Natural killer cell (primary cell): ENCODE measurements at regions not wholly inside any gene's neighbourhood (a gene's known extent, or its start where the extent isn't known, plus 50 kb on each side); places are given as distances from the start of the nearest gene placed in this dataset.

ENCODE experiments used
- ATAC-seq, 3 donors: fragments of 150-1000 bp in 2 of 3; fragments of 200-7000 bp in 1 of 3; cut with Tn5 transposase; 1 replicate in 1 of 3; 2 replicates in 2 of 3; pipeline ENCODE4 v1.10.0; 2021; ENCODE audit warnings: mild to moderate bottlenecking in 2 of 3, moderate library complexity in 2 of 3
- DNase-seq, 2 donors: peaks; one replicate each; pipeline versions ENCODE4 v3.0.0 to v3.0.0-alpha.2; 2013 to 2021; ENCODE audit warnings: mixed read lengths in 1 of 2
- H3K27ac ChIP-seq: one replicate; pipeline ENCODE4 v1.5.1; 2013; ENCODE audit warnings: mild to moderate bottlenecking, low read length
- H3K27me3 ChIP-seq: one replicate; pipeline ENCODE4 v1.6.1; 2013; ENCODE audit warnings: low read length; ENCODE audit not compliant: control insufficient read depth, insufficient read depth
- H3K36me3 ChIP-seq: one replicate; pipeline ENCODE4 v1.6.1; 2013; ENCODE audit warnings: low read length; ENCODE audit not compliant: control insufficient read depth, insufficient read depth
- H3K4me1 ChIP-seq: one replicate; pipeline ENCODE4 v1.6.1; 2013; ENCODE audit warnings: low read length; ENCODE audit not compliant: control insufficient read depth, insufficient read depth
- H3K4me3 ChIP-seq: one replicate; pipeline ENCODE4 v1.5.1; 2013; ENCODE audit warnings: low read length
- H3K9me3 ChIP-seq: one replicate; pipeline ENCODE4 v1.6.1; 2013; ENCODE audit warnings: low read length; ENCODE audit not compliant: control insufficient read depth, insufficient read depth
- H3K27ac Mint-ChIP-seq, 2 donors: one replicate each; pipeline ENCODE4 v1.8.0; 2022; ENCODE audit warnings: mild to moderate bottlenecking in 2 of 2, mixed read lengths in 2 of 2, moderate library complexity in 1 of 2
- H3K27me3 Mint-ChIP-seq, 2 donors: one replicate each; pipeline ENCODE4 v1.8.0; 2022; ENCODE audit warnings: low read depth in 2 of 2, mixed read lengths in 2 of 2
- H3K36me3 Mint-ChIP-seq: one replicate; pipeline ENCODE4 v1.8.0; 2022; ENCODE audit warnings: mixed read lengths
- H3K4me1 Mint-ChIP-seq, 2 donors: one replicate each; pipeline ENCODE4 v1.8.0; 2022; ENCODE audit warnings: mixed read lengths in 2 of 2
- H3K4me3 Mint-ChIP-seq: one replicate; pipeline ENCODE4 v1.8.0; 2022; ENCODE audit warnings: mild to moderate bottlenecking, moderate library complexity, mixed read lengths
- H3K9me3 Mint-ChIP-seq, 2 donors: one replicate each; pipeline ENCODE4 v1.8.0; 2022; ENCODE audit warnings: mixed read lengths in 2 of 2
- WGBS: methylation state at CpG from one replicate; pipeline ENCODE4 v1.1.7; 2013; ENCODE audit warnings: missing lambda C conversion rate; ENCODE audit not compliant: insufficient coverage; 5-methylcytosine and 5-hydroxymethylcytosine counted together
- intact Hi-C: fragments of 100-400 bp; cut with micrococcal nuclease; formaldehyde crosslinking; loops from one replicate; pipeline ENCODE4 v1.14.2; 2022
- TF ChIP-seq, protein P1 (sequence below): fragments of 200-600 bp; IDR thresholded peaks from one replicate; pipeline ENCODE4 v1.8.0; 2022; ENCODE audit warnings: antibody characterized with exemption

- WGBS = 85% methylated on average over 13 of the region's 13 CpGs
- no peak for ATAC-seq
These were observed 370.7 kb upstream of the C1orf174 start for GRCh38 chr1:4270651-4271337.

DNA sequence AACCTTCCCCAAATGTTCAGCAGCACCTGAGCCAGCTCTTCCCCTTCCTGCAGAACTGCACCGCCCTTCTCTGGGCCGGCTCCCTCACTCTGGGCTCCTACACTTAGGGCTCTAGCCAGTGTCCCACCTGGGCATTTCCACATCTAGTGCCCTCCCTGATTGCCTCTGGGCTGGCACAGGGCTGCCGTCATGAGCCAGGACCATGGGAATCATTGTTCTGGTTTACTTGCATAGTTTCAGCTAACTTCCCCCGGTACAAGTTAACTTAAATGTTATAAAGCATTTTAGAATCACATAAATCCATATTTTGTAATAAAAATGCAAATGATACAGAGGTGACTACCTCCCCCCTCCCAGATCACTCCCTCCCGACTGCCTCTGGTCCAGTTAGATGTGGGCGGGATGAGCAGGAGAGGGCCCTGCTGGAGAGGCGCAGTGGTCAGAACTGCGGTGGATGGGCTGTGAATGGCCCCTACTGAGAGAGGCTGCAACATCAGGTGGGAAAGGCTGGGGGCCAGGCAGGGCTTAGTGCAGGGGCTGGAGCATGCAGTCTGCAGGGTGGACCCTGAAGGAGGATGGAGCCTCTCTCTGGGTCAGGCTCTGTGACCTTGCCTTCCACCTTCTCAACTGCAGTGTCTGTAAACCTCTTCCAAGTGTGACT lies 371.4 kb upstream of the C1orf174 start:
- no peak for ATAC-seq
- Mint-ChIP-seq H3K4me1 (peaks cover 0 to 5% of the 10 kb centered on the region in 2 donors), H3K36me3 (no peaks in the 10 kb centered on the region)

More at GRCh38 chr1:4270651-4271337, 370.7 kb upstream of the C1orf174 start:
- peaks cover 0 to 5% of the 10 kb centered on the region in 2 donors for H3K4me1 Mint-ChIP-seq
- no peaks in the 10 kb centered on the region for H3K36me3 ChIP-seq
- TF ChIP-seq, protein P1, sequence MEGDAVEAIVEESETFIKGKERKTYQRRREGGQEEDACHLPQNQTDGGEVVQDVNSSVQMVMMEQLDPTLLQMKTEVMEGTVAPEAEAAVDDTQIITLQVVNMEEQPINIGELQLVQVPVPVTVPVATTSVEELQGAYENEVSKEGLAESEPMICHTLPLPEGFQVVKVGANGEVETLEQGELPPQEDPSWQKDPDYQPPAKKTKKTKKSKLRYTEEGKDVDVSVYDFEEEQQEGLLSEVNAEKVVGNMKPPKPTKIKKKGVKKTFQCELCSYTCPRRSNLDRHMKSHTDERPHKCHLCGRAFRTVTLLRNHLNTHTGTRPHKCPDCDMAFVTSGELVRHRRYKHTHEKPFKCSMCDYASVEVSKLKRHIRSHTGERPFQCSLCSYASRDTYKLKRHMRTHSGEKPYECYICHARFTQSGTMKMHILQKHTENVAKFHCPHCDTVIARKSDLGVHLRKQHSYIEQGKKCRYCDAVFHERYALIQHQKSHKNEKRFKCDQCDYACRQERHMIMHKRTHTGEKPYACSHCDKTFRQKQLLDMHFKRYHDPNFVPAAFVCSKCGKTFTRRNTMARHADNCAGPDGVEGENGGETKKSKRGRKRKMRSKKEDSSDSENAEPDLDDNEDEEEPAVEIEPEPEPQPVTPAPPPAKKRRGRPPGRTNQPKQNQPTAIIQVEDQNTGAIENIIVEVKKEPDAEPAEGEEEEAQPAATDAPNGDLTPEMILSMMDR = no peak
- H3K36me3 Mint-ChIP-seq = no peaks in the 10 kb centered on the region
- no peaks in the 10 kb centered on the region for H3K27me3 ChIP-seq
- no peak overlapping the region for H3K4me3 Mint-ChIP-seq
- intact Hi-C loops = no loop called here
- no peaks in the 10 kb centered on the region for H3K9me3 Mint-ChIP-seq
- no peak for DNase-seq
- no peak overlapping the region for H3K4me3 ChIP-seq
- no peak overlapping the region for H3K27ac ChIP-seq
- peaks cover 4% of the 10 kb centered on the region for H3K9me3 ChIP-seq
- H3K27me3 Mint-ChIP-seq = no peaks in the 10 kb centered on the region
- H3K4me1 ChIP-seq = no peaks in the 10 kb centered on the region
- H3K27ac Mint-ChIP-seq = no peak overlapping the region

DNA sequence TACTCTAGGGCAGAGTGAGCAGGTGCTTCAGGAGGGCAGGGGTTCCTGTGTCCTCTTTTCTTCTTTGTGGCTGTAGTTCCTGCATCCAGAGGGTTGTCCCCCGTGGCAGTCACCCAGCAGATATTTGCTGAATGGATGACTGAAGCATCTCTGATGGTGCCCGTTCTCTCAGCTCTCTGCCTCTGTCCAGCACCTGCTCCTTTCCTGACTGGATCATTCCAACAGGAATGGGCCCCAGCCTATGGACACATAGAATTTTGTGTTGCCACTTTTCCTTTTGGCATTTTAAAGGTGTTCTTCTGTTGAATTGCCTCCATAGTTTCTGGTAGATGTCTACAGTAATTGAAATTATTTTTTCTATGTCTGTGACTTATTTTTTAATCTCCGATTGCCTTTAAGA lies 372.5 kb upstream of the C1orf174 start:
- H3K27ac Mint-ChIP-seq = no peak overlapping the region
- TF ChIP-seq, protein P1 = no peak
- H3K4me3 Mint-ChIP-seq = no peak overlapping the region
- intact Hi-C loops = no loop called here
- peaks cover 0 to 1% of the 10 kb centered on the region in 2 donors for H3K4me1 Mint-ChIP-seq
- no peak overlapping the region for H3K4me3 ChIP-seq
- no peaks in the 10 kb centered on the region for H3K27me3 ChIP-seq
- DNase-seq (no peak), ATAC-seq (no peak)
- H3K36me3 ChIP-seq = no peaks in the 10 kb centered on the region
- H3K4me1 ChIP-seq = no peaks in the 10 kb centered on the region
- H3K27me3 Mint-ChIP-seq = peaks cover 2 to 13% of the 10 kb centered on the region in 2 donors
- H3K9me3 ChIP-seq = peaks cover 8% of the 10 kb centered on the region
- WGBS = 76% methylated on average over 3 of the region's 3 CpGs
- no peaks in the 10 kb centered on the region for H3K36me3 Mint-ChIP-seq
- no peak overlapping the region for H3K27ac ChIP-seq
- peaks cover 0 to 3% of the 10 kb centered on the region in 2 donors for H3K9me3 Mint-ChIP-seq

More for the DNA sequence above, 371.4 kb upstream of the C1orf174 start:
- intact Hi-C loops = no loop called here
- no peaks in the 10 kb centered on the region for H3K9me3 Mint-ChIP-seq
- no peak for DNase-seq
- TF ChIP-seq, protein P1 = no peak
- 82% methylated on average over 7 of the region's 8 CpGs for WGBS
- no peaks in the 10 kb centered on the region for H3K36me3 ChIP-seq
- H3K27me3 Mint-ChIP-seq = peaks cover 2 to 6% of the 10 kb centered on the region in 2 donors
- no peaks in the 10 kb centered on the region for H3K27me3 ChIP-seq
- no peak overlapping the region for H3K4me3 Mint-ChIP-seq
- H3K27ac Mint-ChIP-seq = no peak overlapping the region
- H3K4me3 ChIP-seq = no peak overlapping the region
- H3K27ac ChIP-seq = no peak overlapping the region
- H3K9me3 ChIP-seq = peaks cover 4% of the 10 kb centered on the region
- H3K4me1 ChIP-seq = no peaks in the 10 kb centered on the region
